ENCODE measurements at regions not wholly inside any gene's neighbourhood (a gene's known extent, or its start where the extent isn't known, plus 50 kb on each side); places are given as distances from the start of the nearest gene placed in this dataset.
"Not testable (repeated sequence)": the region's sequence is repeated elsewhere in the genome, so short reads cannot be mapped to it uniquely, and the experiment has no call there.

DNA sequence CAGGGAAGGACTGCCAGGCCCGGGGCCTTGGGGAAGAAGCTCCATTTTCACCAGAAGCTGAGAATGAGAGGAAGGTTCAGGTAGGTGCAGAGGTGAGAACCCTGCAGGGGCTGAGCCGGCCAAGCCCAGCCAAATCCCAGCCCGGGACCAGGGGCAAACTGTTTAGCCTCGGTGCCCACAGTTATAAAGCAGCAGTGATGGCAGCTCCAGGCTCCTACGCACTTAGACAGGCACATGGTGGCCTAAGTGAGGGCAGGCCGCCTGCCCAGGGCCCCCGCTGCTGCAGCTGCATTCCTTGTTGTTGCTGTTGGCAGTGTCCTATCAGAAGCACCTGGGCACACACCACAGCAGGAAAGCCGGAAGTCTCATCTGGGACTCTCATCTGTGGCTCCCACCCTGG, 159.9 kb upstream of the FOXD4L5 start:
- TF ChIP-seq CTCF (IDR thresholded peaks at IDR 0.05; ENCODE audit: control insufficient read depth, extremely low read depth, insufficient read depth), result no peak

GRCh38 chr9:65442116-65442515, 157.1 kb upstream of the FOXD4L5 start:
- not testable (repeated sequence) for H3K4me3 ChIP-seq (ENCODE audit: low read depth, low read length); DNase-seq (ENCODE audit: low read depth)

More for the DNA sequence above, 159.9 kb upstream of the FOXD4L5 start:
- DNase-seq (ENCODE audit: low read depth), result no peak
- no peak overlapping the region for H3K4me3 ChIP-seq (ENCODE audit: low read depth, low read length)

GRCh38 chr9:65441324-65441920, 156.4 kb upstream of the FOXD4L5 start:
- DNase-seq (ENCODE audit: low read depth); H3K4me3 ChIP-seq (ENCODE audit: low read depth, low read length): not testable (repeated sequence)

GRCh38 chr9:65437724-65438123, 152.7 kb upstream of the FOXD4L5 start:
- no peak for DNase-seq (ENCODE audit: low read depth)
- TF ChIP-seq CTCF (IDR thresholded peaks at IDR 0.05; ENCODE audit: control insufficient read depth, extremely low read depth, insufficient read depth), result no peak
- H3K4me3 ChIP-seq (ENCODE audit: low read depth, low read length), result no peak overlapping the region

DNA sequence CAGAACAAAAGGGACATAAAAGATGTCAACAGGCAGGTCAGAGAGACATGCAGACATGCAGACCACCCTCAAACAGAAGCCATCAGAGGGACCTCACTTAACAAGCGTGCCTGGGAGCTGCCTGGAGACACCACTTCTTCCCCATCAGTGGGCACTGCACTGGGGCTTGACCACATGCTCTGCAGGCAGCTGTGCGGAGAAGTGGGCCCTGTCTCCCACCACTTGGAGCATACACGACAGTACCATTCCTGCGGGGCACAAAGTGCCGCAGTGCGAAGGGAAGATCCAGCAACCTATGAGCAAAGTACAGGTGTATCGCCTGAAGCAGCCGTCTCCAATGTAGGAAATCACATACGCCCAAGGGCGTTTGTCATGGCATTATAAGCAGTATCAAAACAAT, 150.5 kb upstream of the FOXD4L5 start:
- H3K4me3 ChIP-seq (ENCODE audit: low read depth, low read length), result no peak overlapping the region
- DNase-seq (ENCODE audit: low read depth), result no peak
- TF ChIP-seq CTCF (IDR thresholded peaks at IDR 0.05; ENCODE audit: control insufficient read depth, extremely low read depth, insufficient read depth), result no peak

DNA sequence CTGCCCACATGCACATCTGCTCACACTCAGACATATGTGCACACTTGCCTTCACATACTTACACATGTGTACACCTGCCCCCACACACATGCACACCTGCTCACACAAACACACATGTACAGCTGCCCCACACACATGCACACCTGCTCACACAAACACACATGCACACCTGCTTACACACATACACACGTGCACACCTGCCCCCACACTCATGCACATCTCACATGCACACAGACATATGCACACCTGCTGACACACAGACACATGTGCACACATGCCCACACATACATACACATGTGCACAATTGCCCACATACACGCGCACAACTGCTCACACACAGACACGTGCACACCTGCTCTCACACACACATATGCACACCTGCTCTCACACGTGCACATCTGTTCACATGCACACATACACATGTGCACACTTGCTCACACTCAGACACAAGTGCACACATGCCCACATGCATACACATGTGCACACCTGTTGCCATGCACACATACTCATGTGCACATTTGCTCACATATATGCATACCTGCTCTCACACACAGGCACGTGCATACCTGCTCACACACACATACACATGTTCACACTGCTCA, 147.8 kb upstream of the FOXD4L5 start:
- DNase-seq (ENCODE audit: low read depth), result no peak
- TF ChIP-seq CTCF (IDR thresholded peaks at IDR 0.05; ENCODE audit: control insufficient read depth, extremely low read depth, insufficient read depth), result no peak
- no peak overlapping the region for H3K4me3 ChIP-seq (ENCODE audit: low read depth, low read length)

GRCh38 chr9:65432051-65432450, 147.0 kb upstream of the FOXD4L5 start:
- H3K4me3 ChIP-seq (ENCODE audit: low read depth, low read length), result no peak overlapping the region
- no peak for TF ChIP-seq CTCF (IDR thresholded peaks at IDR 0.05; ENCODE audit: control insufficient read depth, extremely low read depth, insufficient read depth)
- no peak for DNase-seq (ENCODE audit: low read depth)

GRCh38 chr9:65430221-65430620, 145.2 kb upstream of the FOXD4L5 start:
- no peak overlapping the region for H3K4me3 ChIP-seq (ENCODE audit: low read depth, low read length)
- DNase-seq (ENCODE audit: low read depth), result no peak
- no peak for TF ChIP-seq CTCF (IDR thresholded peaks at IDR 0.05; ENCODE audit: control insufficient read depth, extremely low read depth, insufficient read depth)

DNA sequence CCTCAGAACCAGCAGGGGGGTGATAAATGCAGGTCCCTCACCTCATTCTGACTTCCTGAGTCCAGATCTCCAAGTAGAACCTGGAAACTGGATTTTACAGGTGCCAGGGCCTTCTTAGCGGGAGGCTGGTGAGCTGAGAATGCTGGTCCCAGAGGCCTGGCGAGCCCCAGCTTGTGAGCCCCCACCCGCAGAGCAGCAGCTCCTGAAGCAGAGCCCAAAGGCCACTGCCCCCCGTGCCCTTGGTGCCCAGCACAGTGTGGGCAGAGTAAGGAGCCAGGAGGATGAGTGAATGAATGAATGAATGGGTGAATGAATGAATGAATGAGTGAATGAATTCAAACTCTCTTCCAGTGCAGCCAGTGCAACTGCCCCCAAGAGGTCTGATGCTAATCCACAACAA, 142.4 kb upstream of the FOXD4L5 start:
- H3K4me3 ChIP-seq (ENCODE audit: low read depth, low read length); DNase-seq (ENCODE audit: low read depth): not testable (repeated sequence)

DNA sequence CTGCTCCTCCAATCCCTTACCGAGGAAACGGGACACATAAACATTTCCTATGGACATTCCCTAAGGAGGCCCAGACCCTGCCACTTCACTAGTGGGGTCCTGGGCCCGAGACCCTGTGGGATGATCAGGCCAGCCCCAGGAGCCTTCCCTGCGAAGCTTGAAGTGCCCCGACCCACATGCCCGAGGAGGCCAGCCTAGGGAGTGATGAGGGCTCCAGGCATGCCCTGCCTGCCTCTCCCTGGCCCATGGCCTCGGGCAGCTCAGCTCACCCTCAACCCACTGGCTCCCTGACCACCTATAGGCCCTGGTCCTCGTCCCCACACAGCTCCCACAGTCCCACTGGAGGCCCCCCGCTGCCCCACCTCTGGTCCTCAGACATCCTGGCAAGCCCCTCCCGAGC, 141.8 kb upstream of the FOXD4L5 start:
- not testable (repeated sequence) for H3K4me3 ChIP-seq (ENCODE audit: low read depth, low read length); DNase-seq (ENCODE audit: low read depth)

All from LNCaP clone FGC (cell line).